ELR (cell line): ENCODE measurements at regions not wholly inside any gene's neighbourhood (a gene's known extent, or its start where the extent isn't known, plus 50 kb on each side); places are given as distances from the start of the nearest gene placed in this dataset.
A peak's percentile ranks its signal among the peaks of the same experiment; 100 is the strongest.

Experiments used
- DNase-seq: peaks from one replicate; pipeline ENCODE4 v3.0.0-alpha.2; 2015; ENCODE audit warnings: low read depth

- DNase-seq, result no peak
Observed at GRCh38 chr11:70764356-70764905, 366.1 kb downstream of the CTTN start.

- no peak for DNase-seq
Observed at GRCh38 chr11:70766901-70767300, 368.6 kb downstream of the CTTN start.

DNA sequence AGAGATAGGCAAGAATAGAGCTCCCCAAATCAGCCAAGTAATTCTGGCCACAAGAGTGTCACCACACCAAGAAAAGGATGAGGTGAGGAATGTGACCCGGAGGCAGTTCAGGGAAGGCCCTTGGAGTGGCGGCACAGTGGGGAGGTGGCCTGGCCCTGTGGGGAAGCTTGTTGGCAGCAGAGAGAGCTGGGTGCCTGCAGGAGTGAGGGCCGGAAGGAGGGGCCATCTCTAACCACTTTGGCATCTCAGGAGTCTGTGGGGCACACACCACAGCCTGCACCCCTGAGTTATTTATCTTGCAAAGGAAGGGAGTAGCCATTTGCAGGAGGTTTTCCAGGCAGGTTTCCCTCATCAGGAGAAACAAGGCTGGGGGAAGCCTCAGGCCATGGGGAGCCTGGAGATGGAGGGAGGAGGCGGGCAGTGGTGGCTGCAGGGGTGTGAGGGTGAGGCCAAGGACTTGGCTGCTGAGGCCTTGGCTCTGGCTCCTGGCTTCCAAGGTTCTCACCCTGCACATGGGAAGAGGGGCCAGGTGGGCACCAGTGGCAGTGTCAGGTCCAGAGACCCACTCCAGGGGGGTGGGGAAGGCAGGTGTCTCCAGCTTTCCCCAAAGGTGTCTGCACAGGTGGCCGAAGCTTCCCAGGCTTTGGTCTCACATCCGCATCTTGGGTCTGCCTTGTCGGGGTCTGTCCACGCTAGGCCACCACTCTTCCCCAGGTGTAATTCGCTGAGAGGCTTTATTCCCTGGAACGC, 370.2 kb downstream of the CTTN start:
- DNase-seq, result no peak

GRCh38 chr11:70769106-70769505, 370.8 kb downstream of the CTTN start:
- DNase-seq, result no peak

- DNase-seq, result no peak
Observed at GRCh38 chr11:70769521-70769920, 371.2 kb downstream of the CTTN start.

- no peak for DNase-seq
Observed at GRCh38 chr11:70771099-70771885, 373.0 kb downstream of the CTTN start.

- no peak for DNase-seq
Observed at GRCh38 chr11:70772950-70773349, 374.6 kb downstream of the CTTN start.

- DNase-seq, result no peak
Observed at GRCh38 chr11:70775386-70776075, 377.2 kb downstream of the CTTN start.

DNA sequence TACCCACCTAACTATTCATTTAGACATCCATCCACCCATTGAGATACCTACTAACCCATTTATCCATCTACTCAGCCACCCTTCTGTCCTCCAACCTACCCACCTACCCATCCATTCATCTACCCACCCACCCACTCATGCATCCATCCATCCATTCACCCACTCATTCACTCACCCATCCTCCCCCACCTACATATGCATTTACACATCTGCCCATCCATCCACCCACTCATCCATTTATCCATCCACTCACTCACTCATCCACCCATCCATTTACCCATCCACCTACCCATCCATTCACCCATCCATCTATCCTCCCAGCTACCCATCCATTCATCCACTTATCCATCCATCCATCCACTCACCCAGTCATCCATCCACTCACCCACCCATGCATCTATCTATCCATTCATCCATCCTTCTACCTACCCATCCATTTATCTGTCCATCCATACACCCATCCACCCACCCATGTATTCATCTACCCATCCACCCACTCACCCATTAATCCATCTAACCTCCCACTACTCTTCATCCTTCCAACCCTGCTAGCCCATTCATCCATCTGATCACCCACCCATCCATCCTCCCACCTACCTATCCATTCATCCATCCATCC, 378.7 kb downstream of the CTTN start:
- no peak for DNase-seq

DNA sequence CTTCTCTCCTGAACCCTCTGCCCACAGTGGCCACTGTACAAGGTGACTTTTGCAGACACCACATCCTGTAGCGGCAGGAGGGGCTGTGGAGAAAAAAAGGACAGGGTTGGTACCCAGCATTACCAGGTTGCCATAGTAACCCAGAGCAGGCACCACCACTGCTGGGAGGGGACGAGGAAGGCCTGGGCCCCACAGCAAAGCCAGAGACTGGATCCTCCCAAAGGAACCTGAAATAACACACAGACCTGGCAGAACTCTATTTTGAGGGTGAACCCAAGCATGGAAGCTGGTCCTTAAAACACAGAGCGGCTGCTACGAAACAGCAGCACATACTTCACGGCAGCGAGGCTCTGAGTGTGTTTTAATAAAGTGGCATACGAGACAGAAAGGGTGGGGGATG, 380.6 kb downstream of the CTTN start:
- no peak for DNase-seq

DNA sequence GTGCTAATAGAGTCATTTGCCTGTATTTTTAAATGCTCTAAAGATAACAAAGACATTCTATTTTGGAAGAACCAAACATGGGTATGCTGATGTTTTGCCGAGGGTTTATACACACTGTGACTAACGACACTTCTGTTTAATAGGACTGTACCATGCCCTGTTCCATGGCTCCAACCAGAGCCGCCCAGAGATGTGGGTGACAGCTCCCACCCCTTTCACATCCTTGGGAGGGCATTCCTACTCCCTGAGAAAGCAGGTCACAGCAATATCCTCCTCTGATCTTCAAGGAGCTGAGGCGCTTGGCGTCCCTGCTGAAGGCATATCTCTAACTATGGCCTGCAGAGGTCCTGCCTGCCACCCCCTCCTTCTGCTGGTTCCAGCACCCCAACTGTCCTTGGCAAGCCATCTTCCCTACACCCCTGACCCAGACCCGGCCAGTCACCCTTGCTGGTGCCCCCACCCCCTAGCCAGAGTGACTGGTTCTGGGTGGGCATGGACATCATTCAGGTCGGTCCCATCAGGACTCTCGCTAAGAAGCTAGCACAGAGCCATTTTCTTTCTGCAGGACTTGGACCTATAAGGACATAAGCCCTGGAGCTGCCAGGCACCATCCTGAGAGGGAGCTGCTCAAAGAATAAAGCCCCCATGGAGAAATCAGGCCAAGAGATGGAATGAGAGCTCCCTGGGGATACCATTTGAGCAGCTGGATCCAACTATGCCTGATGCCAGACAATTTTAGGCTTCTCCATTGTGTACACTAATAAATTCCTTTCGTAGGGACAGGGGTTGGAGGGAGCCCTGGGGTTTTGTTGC, 381.3 kb downstream of the CTTN start:
- no peak for DNase-seq

DNA sequence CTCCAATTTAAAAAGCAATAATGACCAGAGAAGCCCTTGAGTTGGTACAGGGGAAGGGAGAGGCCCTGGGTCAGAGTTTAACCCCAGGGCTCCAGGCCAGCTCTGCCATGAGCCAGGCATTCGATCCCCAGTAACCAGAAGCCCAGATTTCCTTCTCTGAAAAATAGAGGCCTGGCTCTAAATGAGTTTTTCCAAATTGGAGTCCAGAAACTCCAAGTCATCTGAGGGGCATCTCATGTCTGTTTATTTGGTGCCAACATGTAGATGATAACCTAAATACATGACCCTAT, 381.9 kb downstream of the CTTN start:
- no peak for DNase-seq

DNA sequence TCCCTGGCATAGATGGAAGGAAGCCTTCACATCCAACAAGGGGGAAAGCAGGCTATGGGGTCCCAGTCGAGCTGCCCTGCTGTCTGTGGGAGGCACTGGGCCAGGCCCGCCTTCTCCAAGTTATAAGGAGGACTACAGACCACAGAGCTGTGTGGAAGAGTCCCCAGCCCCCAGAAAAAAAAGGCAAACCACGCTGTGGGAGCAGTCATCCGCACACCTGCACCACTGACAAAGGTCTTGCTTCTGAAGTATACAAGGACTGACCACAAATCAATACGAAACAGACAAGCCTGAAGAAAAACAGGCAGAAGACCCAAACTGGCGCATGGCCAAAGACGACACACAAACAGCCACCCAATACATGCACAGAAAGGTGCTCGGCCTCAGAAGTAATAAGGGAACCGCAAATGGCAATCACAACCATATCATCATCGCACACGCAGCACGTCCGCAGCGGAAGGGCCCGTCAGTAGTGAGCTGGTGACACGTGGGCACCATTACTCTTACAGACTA, 384.1 kb downstream of the CTTN start:
- no peak for DNase-seq

DNA sequence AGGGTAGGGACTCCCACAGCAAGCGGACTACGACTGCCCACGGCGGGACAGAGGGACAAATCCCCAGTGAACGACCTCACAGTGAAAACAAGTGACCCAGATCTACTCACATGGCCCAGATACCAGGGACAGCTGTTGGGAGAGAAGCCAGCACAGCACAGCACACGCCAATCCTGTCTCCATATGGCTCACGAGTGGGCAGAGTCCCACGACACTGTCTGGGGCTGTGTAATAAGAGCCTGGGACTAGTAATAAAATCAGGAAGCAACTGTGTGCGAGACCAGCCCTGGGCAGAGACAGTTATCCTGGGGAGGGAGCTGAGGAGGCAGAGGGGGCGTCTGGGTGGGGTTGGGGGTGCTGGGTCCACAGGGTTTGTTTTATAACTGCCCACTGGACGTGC, 385.0 kb downstream of the CTTN start:
- no peak for DNase-seq

DNA sequence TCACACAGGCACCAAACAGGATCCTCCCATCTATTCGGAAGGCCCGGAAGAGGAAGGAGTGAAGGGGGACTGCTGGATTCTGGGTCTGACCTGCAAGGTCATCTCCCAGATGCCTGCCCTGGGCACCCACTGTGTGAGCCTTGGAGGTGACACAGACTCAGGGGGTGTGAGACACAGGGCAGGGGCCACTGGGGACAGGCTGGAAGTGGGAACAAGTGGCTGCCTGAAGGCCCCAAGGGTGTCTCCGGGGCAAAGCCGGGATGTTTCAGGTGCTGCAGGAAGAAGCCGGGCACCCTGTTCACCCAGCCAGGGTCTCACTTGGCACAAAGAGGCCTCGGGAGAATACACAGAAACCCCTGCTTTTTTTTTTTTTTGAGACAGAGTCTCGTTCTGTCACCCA, 385.5 kb downstream of the CTTN start:
- no peak for DNase-seq

GRCh38 chr11:70785372-70785771, 387.0 kb downstream of the CTTN start:
- DNase-seq, result no peak

- DNase-seq, result no peak
Observed at GRCh38 chr11:70786021-70786665, 387.8 kb downstream of the CTTN start.

DNA sequence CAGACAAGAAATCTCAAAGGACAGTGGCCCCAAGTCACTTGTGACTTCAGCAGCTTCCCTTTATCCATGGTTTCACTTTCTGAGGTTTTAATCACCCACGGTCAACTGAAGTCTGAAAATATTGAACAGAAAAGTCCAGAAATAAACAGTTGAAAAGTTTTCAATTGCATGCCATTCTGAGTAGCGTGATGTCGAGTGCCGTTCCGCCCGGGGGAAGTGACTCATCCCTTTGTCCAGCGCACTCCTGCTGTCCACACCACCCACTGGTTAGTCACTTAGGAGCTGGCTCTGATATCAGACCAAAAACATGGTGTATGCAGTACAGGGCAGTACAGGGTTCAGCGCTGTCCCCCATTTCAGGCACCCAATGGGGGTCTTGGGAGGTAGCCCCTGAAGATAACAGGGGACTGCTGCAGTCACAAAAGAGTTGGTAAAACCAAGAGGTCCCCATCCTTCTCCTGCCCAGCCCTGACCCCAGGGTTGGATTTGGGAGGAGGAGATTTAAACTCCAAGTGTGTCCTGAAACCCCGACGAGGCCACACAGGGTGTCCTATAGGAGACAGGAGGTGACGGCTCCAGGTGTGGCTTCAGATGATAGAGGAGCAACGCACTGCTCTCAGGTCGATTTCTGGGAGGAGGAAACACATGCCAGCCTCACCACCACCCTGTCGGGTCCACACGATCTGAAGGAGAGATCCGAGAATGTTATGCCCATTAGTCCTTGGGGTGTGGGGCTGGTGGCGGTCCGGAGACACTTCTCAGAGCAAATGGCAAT, 390.1 kb downstream of the CTTN start:
- peak; percentile 83 for DNase-seq

GRCh38 chr11:70790671-70791300, 392.5 kb downstream of the CTTN start:
- DNase-seq, result no peak
